HG02759 (cell line): ENCODE measurements at regions not wholly inside any gene's neighbourhood (a gene's known extent, or its start where the extent isn't known, plus 50 kb on each side); places are given as distances from the start of the nearest gene placed in this dataset.
"Not testable (repeated sequence)": the region's sequence is repeated elsewhere in the genome, so short reads cannot be mapped to it uniquely, and the experiment has no call there.

Experiments
- ATAC-seq: cut with Tn5 transposase; IDR thresholded peaks from one replicate; pipeline ENCODE4 v1.9.1; 2021; ENCODE audit warnings: mild to moderate bottlenecking, moderate library complexity; ENCODE audit not compliant: unreplicated experiment

- no peak for ATAC-seq
These were observed 116.5 kb downstream of the TTC6 start for GRCh38 chr14:37711831-37712475.

- ATAC-seq = not testable (repeated sequence)
These were observed 117.0 kb downstream of the TTC6 start for GRCh38 chr14:37712476-37712860.

- no peak for ATAC-seq
These were observed 117.6 kb downstream of the TTC6 start for GRCh38 chr14:37712976-37713431.

- ATAC-seq = no peak
These were observed 124.7 kb downstream of the TTC6 start for GRCh38 chr14:37720131-37720530.

- no peak for ATAC-seq
These were observed 126.7 kb downstream of the TTC6 start for GRCh38 chr14:37721976-37722659.

- no peak for ATAC-seq
These were observed 128.1 kb downstream of the TTC6 start for GRCh38 chr14:37723515-37723914.

- no peak for ATAC-seq
These were observed 131.3 kb downstream of the TTC6 start for GRCh38 chr14:37726708-37727107.

GRCh38 chr14:37729218-37729617, 133.8 kb downstream of the TTC6 start:
- ATAC-seq = no peak

- ATAC-seq = no peak
These were observed 135.7 kb downstream of the TTC6 start for GRCh38 chr14:37731094-37731493.

- ATAC-seq = no peak
These were observed 150.2 kb downstream of the TTC6 start for GRCh38 chr14:37745657-37746056.

GRCh38 chr14:37746140-37746832, 150.9 kb downstream of the TTC6 start:
- no peak for ATAC-seq

GRCh38 chr14:37753459-37753858, 158.0 kb downstream of the TTC6 start:
- no peak for ATAC-seq

GRCh38 chr14:37760275-37760674, 164.8 kb downstream of the TTC6 start:
- not testable (repeated sequence) for ATAC-seq

- no peak for ATAC-seq
These were observed 167.8 kb downstream of the TTC6 start for GRCh38 chr14:37763266-37763665.

GRCh38 chr14:37772283-37772682, 176.9 kb downstream of the TTC6 start:
- ATAC-seq = not testable (repeated sequence)

GRCh38 chr14:37776791-37777499, 181.5 kb downstream of the TTC6 start:
- ATAC-seq = no peak

GRCh38 chr14:37778135-37778943, 182.9 kb downstream of the TTC6 start:
- no peak for ATAC-seq

- no peak for ATAC-seq
These were observed 184.1 kb downstream of the TTC6 start for GRCh38 chr14:37779480-37779879.

- ATAC-seq = not testable (repeated sequence)
These were observed 185.3 kb downstream of the TTC6 start for GRCh38 chr14:37780731-37781130.

- not testable (repeated sequence) for ATAC-seq
These were observed 188.9 kb downstream of the TTC6 start for GRCh38 chr14:37784203-37784826.
